HepG2 (cell line): ENCODE measurements at regions not wholly inside any gene's neighbourhood (a gene's known extent, or its start where the extent isn't known, plus 50 kb on each side); places are given as distances from the start of the nearest gene placed in this dataset.

Experiments used
- ARNT ChIP-seq: fragments of 450-650 bp; IDR thresholded peaks from 2 replicates; pipeline ENCODE4 v1.6.1; 2017
- BRCA1 ChIP-seq: sonication (generic); formaldehyde crosslinking; IDR thresholded peaks from 2 replicates; pipeline ENCODE4 v1.4.0; 2020; ENCODE audit warnings: missing genetic modification reagents
- FIP1L1 ChIP-seq: fragments of 200-400 bp; formaldehyde crosslinking; IDR thresholded peaks from 2 replicates; pipeline ENCODE4 v1.6.1; 2018; ENCODE audit warnings: low read depth, mild to moderate bottlenecking, low read length, moderate library complexity, borderline replicate concordance; ENCODE audit not compliant: insufficient read depth
- GZF1 ChIP-seq: sonication (generic); formaldehyde crosslinking; IDR thresholded peaks from 2 replicates; pipeline ENCODE4 v1.5.1; 2020; ENCODE audit warnings: mild to moderate bottlenecking, missing genetic modification reagents
- HIC2 ChIP-seq: sonication (generic); formaldehyde crosslinking; IDR thresholded peaks from 2 replicates; pipeline ENCODE4 v1.9.0; 2022; ENCODE audit warnings: low read depth, missing genetic modification reagents
- IKZF1 ChIP-seq: fragments of 450-650 bp; IDR thresholded peaks from 2 replicates; pipeline ENCODE4 v1.7.1; 2016
- IKZF5 ChIP-seq: IDR thresholded peaks from 2 replicates; pipeline ENCODE4 v1.6.1; 2018; ENCODE audit warnings: missing genetic modification reagents, mild to moderate bottlenecking, missing compliant biosample characterization
- MAFK ChIP-seq, 2 experiments: IDR thresholded peaks in 1 of 2; conservative IDR thresholded peaks in 1 of 2; 2 replicates each; pipeline ENCODE4 v1.6.1; 2011; ENCODE audit warnings: improper control_type of control experiment in 2 of 2, low read length in 2 of 2
- RARA ChIP-seq: IDR thresholded peaks from 2 replicates; pipeline ENCODE4 v1.6.1; 2016; ENCODE audit warnings: missing genetic modification reagents, missing compliant biosample characterization
- RNF2 ChIP-seq: fragments of 450-650 bp; conservative IDR thresholded peaks from 2 replicates; pipeline ENCODE4 v1.6.1; 2016; ENCODE audit warnings: low read depth
- SRSF1 ChIP-seq: fragments of 200-400 bp; formaldehyde crosslinking; optimal IDR thresholded peaks from 2 replicates; pipeline ENCODE3; 2017; ENCODE audit warnings: mild to moderate bottlenecking, low read depth, low read length, moderate library complexity
- STAT6 ChIP-seq: sonication (generic); formaldehyde crosslinking; IDR thresholded peaks from 2 replicates; pipeline ENCODE4 v1.4.0; 2020; ENCODE audit warnings: missing genetic modification reagents, mild to moderate bottlenecking, borderline replicate concordance
- TERF1 ChIP-seq: sonication (generic); formaldehyde crosslinking; IDR thresholded peaks from 2 replicates; pipeline ENCODE4 v1.8.0; 2022; ENCODE audit warnings: mild to moderate bottlenecking, missing genetic modification reagents, moderate library complexity
- YEATS4 ChIP-seq: sonication (generic); formaldehyde crosslinking; IDR thresholded peaks from 2 replicates; pipeline ENCODE4 v1.4.0; 2020; ENCODE audit warnings: missing genetic modification reagents, borderline replicate concordance
- ZMAT5 ChIP-seq: sonication (generic); formaldehyde crosslinking; IDR thresholded peaks from 2 replicates; pipeline ENCODE4 v1.5.0; 2020; ENCODE audit warnings: mild to moderate bottlenecking, low read depth, missing genetic modification reagents, borderline replicate concordance
- ZNF230 ChIP-seq: sonication (generic); formaldehyde crosslinking; IDR thresholded peaks from 2 replicates; pipeline ENCODE4 v1.4.0; 2020; ENCODE audit warnings: mild to moderate bottlenecking, missing genetic modification reagents
- ZNF232 ChIP-seq: sonication (generic); formaldehyde crosslinking; IDR thresholded peaks from 2 replicates; pipeline ENCODE4 v1.4.0; 2020; ENCODE audit warnings: missing genetic modification reagents, borderline replicate concordance
- ZNF577 ChIP-seq: sonication (generic); formaldehyde crosslinking; IDR thresholded peaks from 2 replicates; pipeline ENCODE4 v1.4.0; 2020; ENCODE audit warnings: mild to moderate bottlenecking, low read depth, missing genetic modification reagents, borderline replicate concordance
- ZNF7 ChIP-seq: IDR thresholded peaks from 2 replicates; pipeline ENCODE4 v1.6.1; 2016; ENCODE audit warnings: missing biosample characterization, missing genetic modification reagents
- ZNF713 ChIP-seq: sonication (generic); formaldehyde crosslinking; IDR thresholded peaks from 2 replicates; pipeline ENCODE4 v1.4.0; 2020; ENCODE audit warnings: mild to moderate bottlenecking, missing genetic modification reagents
- ZNF784 ChIP-seq: sonication (generic); formaldehyde crosslinking; IDR thresholded peaks from 2 replicates; pipeline ENCODE4 v1.5.1; 2020; ENCODE audit warnings: missing genetic modification reagents, mild to moderate bottlenecking, borderline replicate concordance
- ZNF839 ChIP-seq: sonication (generic); formaldehyde crosslinking; IDR thresholded peaks from 2 replicates; pipeline ENCODE4 v1.4.0; 2020; ENCODE audit warnings: missing genetic modification reagents, mild to moderate bottlenecking, borderline replicate concordance
- ZNF850 ChIP-seq: sonication (generic); formaldehyde crosslinking; conservative IDR thresholded peaks from 2 replicates; pipeline ENCODE4 v1.9.0; 2021; ENCODE audit warnings: mild to moderate bottlenecking, missing genetic modification reagents

GRCh38 chr6:168200571-168201134 lies 118.9 kb downstream of the DACT2 start (continued):
- TF ChIP-seq FIP1L1 (no peak), ZNF839 (CRISPR knock-in tag) (no peak), ZNF784 (CRISPR knock-in tag) (peak; percentile 29; the same call in 1 of the 2 replicates), ZNF7 (CRISPR knock-in tag) (no peak), IKZF5 (CRISPR knock-in tag) (peak; percentile 51; the same call in 1 of the 2 replicates), ZNF577 (CRISPR knock-in tag) (no peak), YEATS4 (CRISPR knock-in tag) (no peak), BRCA1 (CRISPR knock-in tag) (0 out of 2 replicates have a peak, but pooled peaks have one; percentile 13), HIC2 (peak; percentile 84; the same call in 1 of the 2 replicates), STAT6 (CRISPR knock-in tag) (no peak), RNF2 (no peak), SRSF1 (no peak), ZNF230 (no peak), ZNF232 (CRISPR knock-in tag) (peak; percentile 99), MAFK (conservative IDR thresholded peaks at IDR 0.05 in 1 of 2, IDR thresholded peaks at IDR 0.05 in 1 of 2; ENCODE audit: low read length in 2 of 2) (no peak), ARNT (no peak), ZNF713 (CRISPR knock-in tag) (0 out of 2 replicates have a peak, but pooled peaks have one; percentile 19), GZF1 (CRISPR knock-in tag) (no peak), ZNF850 (CRISPR knock-in tag) (no peak), RARA (CRISPR knock-in tag) (peak; percentile 89), TERF1 (CRISPR knock-in tag) (no peak), ZMAT5 (CRISPR knock-in tag) (no peak), IKZF1 (no peak)
